Naive thymus-derived CD8-positive, alpha-beta T cell (primary cell): ENCODE measurements at regions not wholly inside any gene's neighbourhood (a gene's known extent, or its start where the extent isn't known, plus 50 kb on each side); places are given as distances from the start of the nearest gene placed in this dataset.

ENCODE experiments used
- ATAC-seq, 2 donors: fragments of 150-1000 bp; cut with Tn5 transposase in 1 of 2; sonication (Bioruptor Pico), chemical (Tn5 transposase) in 1 of 2; 1 replicate in 1 of 2; 2 replicates in 1 of 2; pipeline ENCODE4 v1.10.0; 2021; ENCODE audit warnings: mild to moderate bottlenecking in 2 of 2, moderate library complexity in 2 of 2
- POLR2A ChIA-PET: fragments of 350-600 bp; sonication (Branson Sonifier 250); formaldehyde crosslinking; loops from one replicate; lab custom pipeline; 2021; ENCODE audit warnings: antibody characterized with exemption; lab: Charles Lee
- DNase-seq, 10 donors: peaks; one replicate each; pipeline versions ENCODE4 v3.0.0 to v3.0.0-alpha.2; 2020 to 2022
- H3K27ac Mint-ChIP-seq, 10 donors: one replicate each; pipeline ENCODE4 v1.8.0; 2020 to 2022; ENCODE audit warnings: mild to moderate bottlenecking in 10 of 10, mixed read lengths in 10 of 10, moderate library complexity in 4 of 10, inconsistent platforms in 1 of 10
- H3K27me3 Mint-ChIP-seq, 5 donors: one replicate each; pipeline ENCODE4 v1.8.0; 2021 to 2022; ENCODE audit warnings: mixed read lengths in 5 of 5
- H3K36me3 Mint-ChIP-seq, 3 donors: one replicate each; pipeline ENCODE4 v1.8.0; 2020 to 2022; ENCODE audit warnings: mixed read lengths in 3 of 3, mild to moderate bottlenecking in 2 of 3, inconsistent platforms in 1 of 3
- H3K4me1 Mint-ChIP-seq, 4 donors: one replicate each; pipeline ENCODE4 v1.8.0; 2021 to 2022; ENCODE audit warnings: mixed read lengths in 4 of 4
- H3K4me3 Mint-ChIP-seq, 10 donors: one replicate each; pipeline ENCODE4 v1.8.0; 2020 to 2022; ENCODE audit warnings: mild to moderate bottlenecking in 10 of 10, mixed read lengths in 10 of 10, moderate library complexity in 6 of 10, inconsistent platforms in 1 of 10
- H3K9me3 Mint-ChIP-seq, 9 donors: one replicate each; pipeline ENCODE4 v1.8.0; 2020 to 2022; ENCODE audit warnings: mixed read lengths in 9 of 9, mild to moderate bottlenecking in 3 of 9, inconsistent platforms in 1 of 9, moderate library complexity in 1 of 9

GRCh38 chr12:11500188-11500860 is 105.0 kb upstream of the PRB2 start:
- Mint-ChIP-seq H3K27ac (peak overlapping the region in 2 of 10 donors; percentile 82 to 89), H3K4me3 (peak overlapping the region in 2 of 10 donors; percentile 54 to 56), H3K4me1 (peaks cover 5 to 16% (median 11%) of the 10 kb centered on the region in 4 donors), H3K27me3 (peaks cover 15 to 40% (median 27%) of the 10 kb centered on the region in 5 donors), H3K9me3 (peaks cover 0 to 14% (median 2%) of the 10 kb centered on the region in 9 donors), H3K36me3 (peaks cover 2 to 8% (median 4%) of the 10 kb centered on the region in 3 donors)
- POLR2A ChIA-PET: interaction anchor here (1.0 kb wide), 1 partner anchor 45 kb away, joined by 3 read pairs; no protein-coding TSS in a partner anchor
- DNase-seq (peak; percentile 64 to 93 (median 82)), ATAC-seq (peak; percentile 89 to 97)

- Mint-ChIP-seq H3K4me1 (peaks cover 5 to 16% (median 11%) of the 10 kb centered on the region in 4 donors), H3K36me3 (peaks cover 2 to 8% (median 4%) of the 10 kb centered on the region in 3 donors), H3K9me3 (peaks cover 0 to 14% (median 2%) of the 10 kb centered on the region in 9 donors), H3K4me3 (peak overlapping the region in 2 of 10 donors; percentile 54 to 56), H3K27ac (peak overlapping the region in 4 of 10 donors; percentile 39 to 89 (median 84)), H3K27me3 (peaks cover 15 to 40% (median 27%) of the 10 kb centered on the region in 5 donors)
- DNase-seq: no peak
- POLR2A ChIA-PET: interaction anchor here (1.0 kb wide), 1 partner anchor 44 kb away, joined by 3 read pairs; no protein-coding TSS in a partner anchor
- ATAC-seq: no peak
Measured at GRCh38 chr12:11500861-11501230, 105.5 kb upstream of the PRB2 start.

- POLR2A ChIA-PET: no interaction called here
Measured at GRCh38 chr12:11508699-11509098, 113.3 kb upstream of the PRB2 start.

GRCh38 chr12:11509326-11509725 is 114.0 kb upstream of the PRB2 start:
- peaks cover 0 to 3% (median 0%) of the 10 kb centered on the region in 9 donors for H3K9me3 Mint-ChIP-seq
- ATAC-seq (no peak), DNase-seq (no peak)
- H3K36me3 Mint-ChIP-seq: no peaks in the 10 kb centered on the region
- H3K27me3 Mint-ChIP-seq: no peaks in the 10 kb centered on the region
- H3K27ac Mint-ChIP-seq: peak overlapping the region in 1 of 10 donors; percentile 40
- H3K4me3 Mint-ChIP-seq: no peak overlapping the region
- POLR2A ChIA-PET: no interaction called here
- H3K4me1 Mint-ChIP-seq: peaks cover 0 to 13% (median 7%) of the 10 kb centered on the region in 4 donors

More at GRCh38 chr12:11508699-11509098, 113.3 kb upstream of the PRB2 start:
- Mint-ChIP-seq H3K27ac (no peak overlapping the region), H3K36me3 (no peaks in the 10 kb centered on the region), H3K27me3 (peaks cover 0 to 2% (median 0%) of the 10 kb centered on the region in 5 donors), H3K9me3 (peaks cover 0 to 3% (median 0%) of the 10 kb centered on the region in 9 donors), H3K4me3 (no peak overlapping the region), H3K4me1 (peaks cover 0 to 13% (median 7%) of the 10 kb centered on the region in 4 donors)
- ATAC-seq: no peak
- no peak for DNase-seq

GRCh38 chr12:11510671-11511070 is 115.3 kb upstream of the PRB2 start:
- H3K27ac Mint-ChIP-seq: no peak overlapping the region
- DNase-seq: no peak
- POLR2A ChIA-PET: interaction anchor here (0.7 kb wide), 1 partner anchor 36 kb away, joined by 3 read pairs; no protein-coding TSS in a partner anchor
- no peak for ATAC-seq
- H3K9me3 Mint-ChIP-seq: peaks cover 0 to 3% (median 0%) of the 10 kb centered on the region in 9 donors
- peaks cover 0 to 1% (median 0%) of the 10 kb centered on the region in 5 donors for H3K27me3 Mint-ChIP-seq
- no peaks in the 10 kb centered on the region for H3K36me3 Mint-ChIP-seq
- peaks cover 0 to 13% (median 7%) of the 10 kb centered on the region in 4 donors for H3K4me1 Mint-ChIP-seq
- no peak overlapping the region for H3K4me3 Mint-ChIP-seq

GRCh38 chr12:11513288-11513687 is 117.9 kb upstream of the PRB2 start:
- H3K4me3 Mint-ChIP-seq: no peak overlapping the region
- no peaks in the 10 kb centered on the region for H3K36me3 Mint-ChIP-seq
- POLR2A ChIA-PET: no interaction called here
- peaks cover 0 to 7% (median 5%) of the 10 kb centered on the region in 4 donors for H3K4me1 Mint-ChIP-seq
- no peak for DNase-seq
- peaks cover 0 to 1% (median 0%) of the 10 kb centered on the region in 5 donors for H3K27me3 Mint-ChIP-seq
- no peak overlapping the region for H3K27ac Mint-ChIP-seq
- H3K9me3 Mint-ChIP-seq: peaks cover 0 to 3% (median 0%) of the 10 kb centered on the region in 9 donors
- ATAC-seq: no peak

- Mint-ChIP-seq H3K27ac (peak overlapping the region in 1 of 10 donors; percentile 80), H3K36me3 (no peaks in the 10 kb centered on the region), H3K4me1 (peaks cover 0 to 1% (median 0%) of the 10 kb centered on the region in 4 donors), H3K27me3 (peaks cover 0 to 1% (median 0%) of the 10 kb centered on the region in 5 donors), H3K9me3 (no peaks in the 10 kb centered on the region), H3K4me3 (no peak overlapping the region)
- POLR2A ChIA-PET: no interaction called here
- DNase-seq (no peak), ATAC-seq (no peak)
Measured at GRCh38 chr12:11517080-11517479, 121.7 kb upstream of the PRB2 start.

GRCh38 chr12:11524446-11524845 is 125.0 kb upstream of the ETV6 start:
- peaks cover 0 to 6% (median 0%) of the 10 kb centered on the region in 9 donors for H3K9me3 Mint-ChIP-seq
- ATAC-seq: no peak
- POLR2A ChIA-PET: no interaction called here

GRCh38 chr12:11534064-11534463 is 115.4 kb upstream of the ETV6 start:
- ATAC-seq (no peak), DNase-seq (no peak)
- Mint-ChIP-seq H3K27me3 (peaks cover 0 to 5% (median 0%) of the 10 kb centered on the region in 5 donors), H3K9me3 (peaks cover 0 to 6% (median 0%) of the 10 kb centered on the region in 9 donors), H3K27ac (no peak overlapping the region), H3K4me1 (peaks cover 0 to 5% (median 0%) of the 10 kb centered on the region in 4 donors), H3K4me3 (no peak overlapping the region), H3K36me3 (peaks cover 0 to 4% (median 4%) of the 10 kb centered on the region in 3 donors)
- POLR2A ChIA-PET: no interaction called here

More at GRCh38 chr12:11524446-11524845, 125.0 kb upstream of the ETV6 start:
- peaks cover 0 to 1% (median 0%) of the 10 kb centered on the region in 5 donors for H3K27me3 Mint-ChIP-seq
- H3K4me1 Mint-ChIP-seq: peaks cover 0 to 1% (median 0%) of the 10 kb centered on the region in 4 donors
- no peak for DNase-seq
- H3K27ac Mint-ChIP-seq: no peak overlapping the region
- H3K36me3 Mint-ChIP-seq: peaks cover 0 to 6% (median 0%) of the 10 kb centered on the region in 3 donors
- no peak overlapping the region for H3K4me3 Mint-ChIP-seq

GRCh38 chr12:11535127-11535526 is 114.3 kb upstream of the ETV6 start:
- H3K4me3 Mint-ChIP-seq: no peak overlapping the region
- ATAC-seq (no peak), DNase-seq (no peak)
- no peaks in the 10 kb centered on the region for H3K9me3 Mint-ChIP-seq
- H3K4me1 Mint-ChIP-seq: peaks cover 0 to 5% (median under 1%) of the 10 kb centered on the region in 4 donors
- H3K36me3 Mint-ChIP-seq: peaks cover 0 to 4% (median 4%) of the 10 kb centered on the region in 3 donors
- H3K27ac Mint-ChIP-seq: no peak overlapping the region
- POLR2A ChIA-PET: no interaction called here
- H3K27me3 Mint-ChIP-seq: peaks cover 0 to 5% (median 0%) of the 10 kb centered on the region in 5 donors

GRCh38 chr12:11539156-11539555 is 110.3 kb upstream of the ETV6 start:
- no peaks in the 10 kb centered on the region for H3K9me3 Mint-ChIP-seq
- H3K4me1 Mint-ChIP-seq: peaks cover 22 to 31% (median 24%) of the 10 kb centered on the region in 4 donors
- ATAC-seq (no peak), DNase-seq (no peak)
- no peaks in the 10 kb centered on the region for H3K27me3 Mint-ChIP-seq
- POLR2A ChIA-PET: no interaction called here
- no peak overlapping the region for H3K4me3 Mint-ChIP-seq
- H3K36me3 Mint-ChIP-seq: peaks cover 0 to 4% (median 2%) of the 10 kb centered on the region in 3 donors
- H3K27ac Mint-ChIP-seq: no peak overlapping the region

GRCh38 chr12:11540156-11540555 is 109.3 kb upstream of the ETV6 start:
- H3K36me3 Mint-ChIP-seq: no peaks in the 10 kb centered on the region
- DNase-seq (no peak), ATAC-seq (no peak)
- peak overlapping the region in 2 of 10 donors; percentile 53 to 81 for H3K4me3 Mint-ChIP-seq
- POLR2A ChIA-PET: no interaction called here
- no peaks in the 10 kb centered on the region for H3K27me3 Mint-ChIP-seq
- peaks cover 26 to 41% (median 33%) of the 10 kb centered on the region in 4 donors for H3K4me1 Mint-ChIP-seq
- H3K27ac Mint-ChIP-seq: peak overlapping the region in 3 of 10 donors; percentile 40 to 75 (median 61)
- H3K9me3 Mint-ChIP-seq: no peaks in the 10 kb centered on the region
